ENCODE measurements at regions not wholly inside any gene's neighbourhood (a gene's known extent, or its start where the extent isn't known, plus 50 kb on each side); places are given as distances from the start of the nearest gene placed in this dataset.

GRCh38 chr5:123748239-123748638 is 236.3 kb downstream of the CSNK1G3 start:
- TF ChIP-seq POLR2A (IDR thresholded peaks at IDR 0.05), result no peak
- TF ChIP-seq CTCF (IDR thresholded peaks at IDR 0.05), result no peak
- H3K9me3 ChIP-seq, result no peaks in the 10 kb centered on the region

GRCh38 chr5:123746683-123747360 is 234.8 kb downstream of the CSNK1G3 start:
- Histone ChIP-seq H3K4me3 (no peak overlapping the region), H3K27ac (no peak overlapping the region), H3K9me3 (no peaks in the 10 kb centered on the region), H3K4me1 (no peaks in the 10 kb centered on the region), H3K36me3 (no peaks in the 10 kb centered on the region), H3K27me3 (no peaks in the 10 kb centered on the region)
- no peak for DNase-seq
- TF ChIP-seq CTCF (IDR thresholded peaks at IDR 0.05), result no peak
- TF ChIP-seq POLR2A (IDR thresholded peaks at IDR 0.05), result no peak

More at GRCh38 chr5:123748239-123748638, 236.3 kb downstream of the CSNK1G3 start:
- Histone ChIP-seq H3K27ac (no peak overlapping the region), H3K4me3 (no peak overlapping the region), H3K27me3 (no peaks in the 10 kb centered on the region), H3K4me1 (no peaks in the 10 kb centered on the region), H3K36me3 (no peaks in the 10 kb centered on the region)
- DNase-seq, result no peak

- Histone ChIP-seq H3K27me3 (no peaks in the 10 kb centered on the region), H3K9me3 (no peaks in the 10 kb centered on the region), H3K27ac (no peak overlapping the region), H3K4me3 (no peak overlapping the region), H3K36me3 (no peaks in the 10 kb centered on the region), H3K4me1 (no peaks in the 10 kb centered on the region)
- DNase-seq, result no peak
- no peak for TF ChIP-seq CTCF (IDR thresholded peaks at IDR 0.05)
Measured at GRCh38 chr5:123743990-123744583, 232.1 kb downstream of the CSNK1G3 start.

GRCh38 chr5:123735384-123735783 is 223.4 kb downstream of the CSNK1G3 start:
- H3K4me1 ChIP-seq, result no peaks in the 10 kb centered on the region
- no peaks in the 10 kb centered on the region for H3K27me3 ChIP-seq
- peaks cover 0 to 7% (median 2%) of the 10 kb centered on the region in 4 donors for H3K9me3 ChIP-seq
- no peaks in the 10 kb centered on the region for H3K36me3 ChIP-seq
- no peak overlapping the region for H3K4me3 ChIP-seq
- TF ChIP-seq POLR2A (IDR thresholded peaks at IDR 0.05) (no peak), CTCF (IDR thresholded peaks at IDR 0.05) (no peak)
- no peak overlapping the region for H3K27ac ChIP-seq
- DNase-seq, result no peak

- H3K4me1 ChIP-seq, result no peaks in the 10 kb centered on the region
- H3K4me3 ChIP-seq, result no peak overlapping the region
- H3K27me3 ChIP-seq, result no peaks in the 10 kb centered on the region
- no peak for DNase-seq
- H3K9me3 ChIP-seq, result peaks cover 0 to 7% (median 2%) of the 10 kb centered on the region in 4 donors
- no peak for TF ChIP-seq POLR2A (IDR thresholded peaks at IDR 0.05)
- no peak for TF ChIP-seq CTCF (IDR thresholded peaks at IDR 0.05)
- H3K36me3 ChIP-seq, result no peaks in the 10 kb centered on the region
- no peak overlapping the region for H3K27ac ChIP-seq
Measured at GRCh38 chr5:123732257-123732656, 220.3 kb downstream of the CSNK1G3 start.
